HEK293 (cell line): ENCODE measurements at regions not wholly inside any gene's neighbourhood (a gene's known extent, or its start where the extent isn't known, plus 50 kb on each side); places are given as distances from the start of the nearest gene placed in this dataset.

Experiments used
- CTCF ChIA-PET: fragments of 350-600 bp; formaldehyde crosslinking; extraction: SDS; loops from one replicate; lab custom pipeline; 2021; ENCODE audit warnings: antibody characterized with exemption; lab: Yijun Ruan, JAX
- POLR2A ChIA-PET: fragments of 300-600 bp; formaldehyde crosslinking; extraction: SDS; loops from one replicate; lab custom pipeline; 2020; ENCODE audit warnings: antibody characterized with exemption, inconsistent platforms; lab: Yijun Ruan, JAX
- H3K27ac ChIP-seq: fragments of 200-500 bp; sonication (Bioruptor generic); 2 replicates; pipeline ENCODE4 v1.5.1; 2014; ENCODE audit warnings: low read depth, low read length, control low read depth, inconsistent platforms; ENCODE audit errors: extremely low read depth
- H3K36me3 ChIP-seq, 2 experiments: fragments of 200-500 bp in 1 of 2; sonication (Bioruptor generic) in 1 of 2; 1 replicate in 1 of 2; 2 replicates in 1 of 2; pipeline ENCODE4 v1.5.1; 2014 to 2017; ENCODE audit warnings: inconsistent platforms in 2 of 2, low read length in 2 of 2; ENCODE audit not compliant: control insufficient read depth in 2 of 2, insufficient read depth in 1 of 2
- H3K4me1 ChIP-seq: fragments of 200-500 bp; sonication (Bioruptor generic); 2 replicates; pipeline ENCODE4 v1.5.1; 2014; ENCODE audit warnings: mild to moderate bottlenecking, low read length, inconsistent platforms; ENCODE audit not compliant: control insufficient read depth, insufficient read depth
- H3K4me3 ChIP-seq: 2 replicates; pipeline ENCODE4 v1.5.1; 2011; ENCODE audit warnings: low read depth, mild to moderate bottlenecking, control low read depth, low read length, moderate library complexity
- H3K9me3 ChIP-seq: fragments of 200-500 bp; sonication (Bioruptor generic); 2 replicates; pipeline ENCODE4 v1.5.1; 2014; ENCODE audit warnings: low read depth, low read length, inconsistent platforms; ENCODE audit not compliant: control insufficient read depth, insufficient read depth
- ATF2 ChIP-seq: fragments of 450-650 bp; formaldehyde crosslinking; IDR thresholded peaks from 2 replicates; pipeline ENCODE4 v1.5.1; 2016; ENCODE audit warnings: missing biosample characterization, missing genetic modification characterization, low read depth
- GLIS1 ChIP-seq: fragments of 450-650 bp; formaldehyde crosslinking; IDR thresholded peaks from 2 replicates; pipeline ENCODE4 v1.5.1; 2016; ENCODE audit warnings: missing biosample characterization, missing genetic modification characterization
- KLF10 ChIP-seq: fragments of 450-650 bp; IDR thresholded peaks from 2 replicates; pipeline ENCODE4 v1.5.1; 2018; ENCODE audit warnings: missing biosample characterization, mild to moderate bottlenecking, missing genetic modification characterization
- PATZ1 ChIP-seq: fragments of 450-650 bp; formaldehyde crosslinking; IDR thresholded peaks from 2 replicates; pipeline ENCODE4 v1.5.1; 2016; ENCODE audit warnings: missing biosample characterization, missing genetic modification characterization
- ZBTB1 ChIP-seq: fragments of 450-650 bp; formaldehyde crosslinking; IDR thresholded peaks from 2 replicates; pipeline ENCODE4 v1.5.1; 2016; ENCODE audit warnings: missing biosample characterization, missing genetic modification characterization
- ZBTB49 ChIP-seq: fragments of 450-650 bp; formaldehyde crosslinking; IDR thresholded peaks from 2 replicates; pipeline ENCODE4 v1.5.1; 2016; ENCODE audit warnings: missing biosample characterization, missing genetic modification characterization, low read depth
- ZNF133 ChIP-seq: fragments of 450-650 bp; formaldehyde crosslinking; IDR thresholded peaks from 2 replicates; pipeline ENCODE4 v1.5.1; 2016; ENCODE audit warnings: missing biosample characterization, missing genetic modification characterization
- ZNF146 ChIP-seq: fragments of 450-650 bp; formaldehyde crosslinking; IDR thresholded peaks from 2 replicates; pipeline ENCODE4 v1.5.1; 2016; ENCODE audit warnings: missing biosample characterization, missing genetic modification characterization
- ZNF155 ChIP-seq: fragments of 450-650 bp; formaldehyde crosslinking; IDR thresholded peaks from 2 replicates; pipeline ENCODE4 v1.5.1; 2016; ENCODE audit warnings: missing biosample characterization, missing genetic modification characterization
- ZNF169 ChIP-seq: fragments of 450-650 bp; formaldehyde crosslinking; IDR thresholded peaks from 2 replicates; pipeline ENCODE4 v1.5.1; 2016; ENCODE audit warnings: missing biosample characterization, missing genetic modification characterization
- ZNF18 ChIP-seq: fragments of 450-650 bp; formaldehyde crosslinking; IDR thresholded peaks from 2 replicates; pipeline ENCODE4 v1.5.1; 2016; ENCODE audit warnings: missing biosample characterization, missing genetic modification characterization
- ZNF184 ChIP-seq: fragments of 450-650 bp; IDR thresholded peaks from 2 replicates; pipeline ENCODE4 v1.5.1; 2018; ENCODE audit warnings: missing biosample characterization, mild to moderate bottlenecking, missing genetic modification characterization
- ZNF341 ChIP-seq: fragments of 450-650 bp; formaldehyde crosslinking; IDR thresholded peaks from 2 replicates; pipeline ENCODE4; 2016; ENCODE audit warnings: low read depth, missing biosample characterization, missing genetic modification characterization
- ZNF416 ChIP-seq: fragments of 450-650 bp; formaldehyde crosslinking; IDR thresholded peaks from 2 replicates; pipeline ENCODE4 v1.5.1; 2016; ENCODE audit warnings: missing biosample characterization, missing genetic modification characterization
- ZNF473 ChIP-seq: fragments of 450-650 bp; formaldehyde crosslinking; IDR thresholded peaks from 2 replicates; pipeline ENCODE4 v1.5.1; 2017; ENCODE audit warnings: missing biosample characterization, missing genetic modification characterization
- ZNF530 ChIP-seq: fragments of 450-650 bp; formaldehyde crosslinking; IDR thresholded peaks from 2 replicates; pipeline ENCODE4 v1.5.1; 2016; ENCODE audit warnings: low read depth, missing biosample characterization, missing genetic modification characterization
- ZNF677 ChIP-seq: fragments of 450-650 bp; IDR thresholded peaks from 2 replicates; pipeline ENCODE4 v1.5.0; 2018; ENCODE audit warnings: missing biosample characterization, mild to moderate bottlenecking, missing genetic modification characterization, moderate library complexity
- ZNF777 ChIP-seq: fragments of 450-650 bp; formaldehyde crosslinking; IDR thresholded peaks from 2 replicates; pipeline ENCODE4 v1.5.1; 2017; ENCODE audit warnings: missing biosample characterization, missing genetic modification characterization, borderline replicate concordance
- ZNF791 ChIP-seq: fragments of 450-650 bp; formaldehyde crosslinking; IDR thresholded peaks from 2 replicates; pipeline ENCODE4 v1.5.1; 2016; ENCODE audit warnings: missing biosample characterization, missing genetic modification characterization
- ZNF792 ChIP-seq: fragments of 450-650 bp; formaldehyde crosslinking; IDR thresholded peaks from 2 replicates; pipeline ENCODE4 v1.5.1; 2016; ENCODE audit warnings: missing biosample characterization, missing genetic modification characterization
- ZSCAN18 ChIP-seq: fragments of 450-650 bp; formaldehyde crosslinking; IDR thresholded peaks from 2 replicates; pipeline ENCODE4 v1.5.1; 2016; ENCODE audit warnings: missing biosample characterization, missing genetic modification characterization
- ZSCAN4 ChIP-seq: fragments of 450-650 bp; formaldehyde crosslinking; IDR thresholded peaks from 2 replicates; pipeline ENCODE4 v1.5.1; 2017; ENCODE audit warnings: missing biosample characterization, missing genetic modification characterization

- Histone ChIP-seq H3K4me1 (no peaks in the 10 kb centered on the region), H3K9me3 (no peaks in the 10 kb centered on the region), H3K4me3 (no peak overlapping the region), H3K27ac (no peak overlapping the region), H3K36me3 (no peaks in the 10 kb centered on the region)
- ChIA-PET POLR2A (no interaction called here), CTCF (interaction anchor here (0.7 kb wide), 1 partner anchor 191 kb away, joined by 5 read pairs; no protein-coding TSS in a partner anchor)
- TF ChIP-seq ZNF473 (tag by site-specific recombination) (no peak), ZSCAN18 (tag by site-specific recombination) (no peak), ZNF146 (tag by site-specific recombination) (no peak), PATZ1 (no peak), ZNF792 (tag by site-specific recombination) (no peak), ATF2 (no peak), GLIS1 (tag by site-specific recombination) (no peak), ZBTB1 (tag by site-specific recombination) (no peak), ZNF777 (tag by site-specific recombination) (no peak), ZNF155 (tag by site-specific recombination) (no peak), ZSCAN4 (tag by site-specific recombination) (no peak), ZNF677 (tag by site-specific recombination) (no peak), KLF10 (no peak)
Measured at GRCh38 chr4:103928370-103928769, 208.6 kb upstream of the TACR3 start.

- POLR2A ChIA-PET: no interaction called here
- H3K4me3 ChIP-seq: no peak overlapping the region
- no peaks in the 10 kb centered on the region for H3K4me1 ChIP-seq
- H3K9me3 ChIP-seq: no peaks in the 10 kb centered on the region
- CTCF ChIA-PET: interaction anchor here (0.8 kb wide), 1 partner anchor 10 kb away, joined by 3 read pairs; no protein-coding TSS in a partner anchor
- no peak overlapping the region for H3K27ac ChIP-seq
- TF ChIP-seq ZNF184 (no peak), ZNF791 (tag by site-specific recombination) (no peak), ZNF133 (tag by site-specific recombination) (no peak), ZNF169 (tag by site-specific recombination) (no peak), ZNF530 (tag by site-specific recombination) (no peak), ZNF341 (no peak), ZNF777 (tag by site-specific recombination) (no peak), ZNF416 (no peak), ZBTB49 (no peak), ZNF18 (tag by site-specific recombination) (no peak)
- no peaks in the 10 kb centered on the region for H3K36me3 ChIP-seq
Measured at GRCh38 chr4:103923551-103923950, 203.8 kb upstream of the TACR3 start.
